K562 (cell line): ENCODE measurements at regions not wholly inside any gene's neighbourhood (a gene's known extent, or its start where the extent isn't known, plus 50 kb on each side); places are given as distances from the start of the nearest gene placed in this dataset.

Experiments
- BACH1 ChIP-seq: fragments of 200-800 bp; sonication (Bioruptor generic); IDR thresholded peaks from 2 replicates; pipeline ENCODE4 v1.6.1; 2016; ENCODE audit warnings: missing genetic modification characterization, missing compliant biosample characterization
- HDAC6 ChIP-seq: IDR thresholded peaks from 2 replicates; pipeline ENCODE4 v1.6.1; 2012; ENCODE audit warnings: low read depth, mild to moderate bottlenecking, control low read depth, inconsistent platforms, low read length, moderate library complexity
- KAT7 ChIP-seq: sonication (generic); formaldehyde crosslinking; IDR thresholded peaks from 2 replicates; pipeline ENCODE4 v1.8.0; 2022; ENCODE audit warnings: missing genetic modification reagents, mild to moderate bottlenecking, borderline replicate concordance
- KDM4B ChIP-seq, 2 experiments: fragments of 450-650 bp in 1 of 2; sonication (generic) in 1 of 2; IDR thresholded peaks; 2 replicates each; pipeline ENCODE4 v1.6.1; 2016 to 2017; ENCODE audit warnings: borderline replicate concordance in 2 of 2, antibody characterized with exemption in 1 of 2, low read depth in 1 of 2, mild to moderate bottlenecking in 1 of 2
- TBL1XR1 ChIP-seq, 2 experiments: IDR thresholded peaks; 2 replicates each; pipeline ENCODE4 v1.6.1; 2012; ENCODE audit warnings: improper control_type of control experiment in 2 of 2, low read length in 2 of 2, mild to moderate bottlenecking in 1 of 2
- ZBTB40 ChIP-seq, 2 experiments: fragments of 450-650 bp in 1 of 2; sonication (generic) in 1 of 2; formaldehyde crosslinking in 1 of 2; IDR thresholded peaks; 2 replicates each; pipeline versions ENCODE4 v1.7.1 to v1.9.0; 2016 to 2022; ENCODE audit warnings: inconsistent platforms in 1 of 2, mild to moderate bottlenecking in 1 of 2, missing genetic modification reagents in 1 of 2
- ZNF311 ChIP-seq: fragments of 250-450 bp; sonication (Bioruptor Pico); IDR thresholded peaks from 2 replicates; pipeline ENCODE4 v1.4.0; 2020; ENCODE audit warnings: mild to moderate bottlenecking, moderate library complexity

DNA sequence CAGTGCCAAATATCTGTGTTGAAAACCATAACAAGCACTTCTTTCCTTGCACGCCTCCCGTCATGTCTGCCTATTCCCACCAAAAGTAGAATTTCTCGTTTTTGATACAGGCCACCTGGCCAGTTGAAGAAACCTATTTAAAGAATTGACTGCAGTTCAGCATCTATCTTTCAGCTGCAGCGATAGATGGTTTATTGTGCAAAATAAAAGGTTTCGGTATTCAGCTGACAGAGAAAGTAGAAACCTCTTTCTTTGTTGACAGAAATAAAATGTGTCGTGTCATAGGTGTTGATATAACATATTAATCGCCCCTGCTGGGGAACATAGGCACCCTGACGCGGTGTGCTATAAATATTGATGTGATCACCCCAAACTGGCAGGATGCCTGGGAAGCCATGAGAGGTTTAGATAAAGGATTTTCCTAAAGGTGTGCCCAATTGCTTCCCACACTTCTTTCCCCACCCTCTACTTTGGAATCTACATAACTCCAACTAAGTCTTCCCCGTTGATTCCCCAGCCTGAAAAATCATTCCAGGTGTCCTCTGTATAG lies 570.4 kb downstream of the CCDC85A start (continued):
- TF ChIP-seq ZBTB40 (IDR thresholded peaks at IDR 0.05) (no peak), ZBTB40 (CRISPR knock-in tag; IDR thresholded peaks at IDR 0.05) (no peak), KAT7 (CRISPR knock-in tag) (no peak), BACH1 (tag) (no peak), ZNF311 (CRISPR knock-in tag) (no peak), HDAC6 (no peak), KDM4B (IDR thresholded peaks at IDR 0.05; ENCODE audit: borderline replicate concordance in 2 of 2, low read depth in 1 of 2) (no peak), TBL1XR1 (IDR thresholded peaks at IDR 0.05; ENCODE audit: low read length in 2 of 2) (no peak)
